Karpas-422 (cell line): ENCODE measurements at regions not wholly inside any gene's neighbourhood (a gene's known extent, or its start where the extent isn't known, plus 50 kb on each side); places are given as distances from the start of the nearest gene placed in this dataset.

Experiments
- DNase-seq: peaks from one replicate; pipeline ENCODE4 v3.0.0-alpha.2; 2015
- H2AFZ ChIP-seq: fragments of 200-600 bp; sonication (generic); 2 replicates; pipeline ENCODE4 v1.6.1; 2014; ENCODE audit warnings: antibody characterized with exemption, low read length, mixed read lengths
- H3K27ac ChIP-seq: fragments of 200-600 bp; sonication (generic); 2 replicates; pipeline ENCODE4 v1.5.1; 2014; ENCODE audit warnings: mild to moderate bottlenecking, low read length, moderate library complexity
- H3K27me3 ChIP-seq: fragments of 200-600 bp; sonication (generic); 2 replicates; pipeline ENCODE4 v1.6.1; 2014; ENCODE audit warnings: low read length, mixed read lengths
- H3K36me3 ChIP-seq: fragments of 200-600 bp; sonication (generic); 2 replicates; pipeline ENCODE4 v1.6.1; 2014; ENCODE audit warnings: low read length, mixed read lengths; ENCODE audit not compliant: insufficient read depth
- H3K4me1 ChIP-seq: fragments of 200-600 bp; sonication (generic); 2 replicates; pipeline ENCODE4 v1.6.1; 2014; ENCODE audit warnings: mild to moderate bottlenecking, low read length, mixed read lengths
- H3K4me2 ChIP-seq: fragments of 200-600 bp; sonication (generic); 2 replicates; pipeline ENCODE4 v1.6.1; 2014; ENCODE audit warnings: low read length, low read depth, mild to moderate bottlenecking; ENCODE audit not compliant: poor library complexity, severe bottlenecking
- H3K4me3 ChIP-seq: fragments of 200-600 bp; sonication (generic); 2 replicates; pipeline ENCODE4 v1.5.1; 2014; ENCODE audit warnings: mild to moderate bottlenecking, antibody characterized with exemption, low read length, mixed read lengths
- H3K79me2 ChIP-seq: fragments of 200-600 bp; sonication (generic); 2 replicates; pipeline ENCODE4 v1.6.1; 2014; ENCODE audit warnings: mild to moderate bottlenecking, low read length, mixed read lengths
- H3K9ac ChIP-seq: fragments of 200-600 bp; sonication (generic); 2 replicates; pipeline ENCODE4 v1.6.0; 2014; ENCODE audit warnings: low read length
- H3K9me2 ChIP-seq: fragments of 200-600 bp; sonication (generic), shearing (Covaris generic); replicated peaks from 2 replicates; pipeline ENCODE4 v1.6.0; 2014; ENCODE audit warnings: mild to moderate bottlenecking, low read length, moderate library complexity; ENCODE audit not compliant: insufficient read depth
- H3K9me3 ChIP-seq: fragments of 300-700, 200-600 bp; sonication (generic); 2 replicates; pipeline ENCODE4 v1.6.1; 2014; ENCODE audit warnings: low read length, mixed read lengths
- H4K20me1 ChIP-seq: fragments of 200-600 bp; sonication (generic); 2 replicates; pipeline ENCODE4 v1.6.1; 2014; ENCODE audit warnings: mild to moderate bottlenecking, antibody characterized with exemption, low read length, low read depth; ENCODE audit not compliant: insufficient read depth

- Histone ChIP-seq H3K4me3 (no peak overlapping the region), H3K27ac (no peak overlapping the region), H2AFZ (no peak overlapping the region), H3K4me2 (no peak overlapping the region), H3K9me3 (no peaks in the 10 kb centered on the region), H3K4me1 (peaks cover 32% of the 10 kb centered on the region), H3K79me2 (no peaks in the 10 kb centered on the region), H3K9ac (no peak overlapping the region), H4K20me1 (no peaks in the 10 kb centered on the region), H3K36me3 (no peaks in the 10 kb centered on the region), H3K9me2 (no peaks in the 10 kb centered on the region), H3K27me3 (no peaks in the 10 kb centered on the region)
- no peak for DNase-seq
These were observed 148.6 kb downstream of the NXPE2 start for GRCh38 chr11:114826910-114827442.

GRCh38 chr11:114827736-114828135 lies 149.4 kb downstream of the NXPE2 start:
- no peak for DNase-seq
- no peaks in the 10 kb centered on the region for H3K9me3 ChIP-seq
- H2AFZ ChIP-seq, result no peak overlapping the region
- H3K4me3 ChIP-seq, result no peak overlapping the region
- H4K20me1 ChIP-seq, result no peaks in the 10 kb centered on the region
- H3K79me2 ChIP-seq, result no peaks in the 10 kb centered on the region
- H3K27me3 ChIP-seq, result no peaks in the 10 kb centered on the region
- H3K27ac ChIP-seq, result no peak overlapping the region
- H3K4me2 ChIP-seq, result no peak overlapping the region
- peaks cover 40% of the 10 kb centered on the region for H3K4me1 ChIP-seq
- H3K9me2 ChIP-seq, result no peaks in the 10 kb centered on the region
- H3K9ac ChIP-seq, result no peak overlapping the region
- H3K36me3 ChIP-seq, result no peaks in the 10 kb centered on the region

- Histone ChIP-seq H3K27ac (no peak overlapping the region), H3K36me3 (no peaks in the 10 kb centered on the region), H3K9me3 (no peaks in the 10 kb centered on the region), H2AFZ (no peak overlapping the region), H4K20me1 (no peaks in the 10 kb centered on the region), H3K4me1 (peaks cover 20% of the 10 kb centered on the region), H3K9ac (no peak overlapping the region), H3K9me2 (no peaks in the 10 kb centered on the region), H3K27me3 (no peaks in the 10 kb centered on the region), H3K4me3 (no peak overlapping the region), H3K4me2 (no peak overlapping the region), H3K79me2 (no peaks in the 10 kb centered on the region)
- DNase-seq, result no peak
These were observed 154.3 kb downstream of the NXPE2 start for GRCh38 chr11:114832532-114833125.

GRCh38 chr11:114836161-114836560 lies 157.8 kb downstream of the NXPE2 start:
- Histone ChIP-seq H3K36me3 (no peaks in the 10 kb centered on the region), H3K9ac (no peak overlapping the region), H3K4me2 (no peak overlapping the region), H3K79me2 (no peaks in the 10 kb centered on the region), H3K4me3 (no peak overlapping the region), H3K4me1 (peaks cover 14% of the 10 kb centered on the region), H4K20me1 (no peaks in the 10 kb centered on the region), H2AFZ (no peak overlapping the region), H3K9me2 (no peaks in the 10 kb centered on the region), H3K27ac (no peak overlapping the region), H3K27me3 (no peaks in the 10 kb centered on the region), H3K9me3 (no peaks in the 10 kb centered on the region)
- no peak for DNase-seq

- DNase-seq, result no peak
- Histone ChIP-seq H3K4me1 (peaks cover 33% of the 10 kb centered on the region), H3K79me2 (no peaks in the 10 kb centered on the region), H4K20me1 (no peaks in the 10 kb centered on the region), H3K4me2 (no peak overlapping the region), H3K9me3 (no peaks in the 10 kb centered on the region), H3K9me2 (no peaks in the 10 kb centered on the region), H2AFZ (no peak overlapping the region), H3K36me3 (no peaks in the 10 kb centered on the region), H3K4me3 (no peak overlapping the region), H3K27ac (no peak overlapping the region), H3K9ac (no peak overlapping the region), H3K27me3 (no peaks in the 10 kb centered on the region)
These were observed 166.6 kb downstream of the NXPE2 start for GRCh38 chr11:114844896-114845295.

GRCh38 chr11:114845766-114846415 lies 167.6 kb downstream of the NXPE2 start:
- peak overlapping the region; percentile 12; the same call in 1 of the 2 replicates for H3K9ac ChIP-seq
- H4K20me1 ChIP-seq, result no peaks in the 10 kb centered on the region
- H3K27me3 ChIP-seq, result no peaks in the 10 kb centered on the region
- no peaks in the 10 kb centered on the region for H3K79me2 ChIP-seq
- no peaks in the 10 kb centered on the region for H3K36me3 ChIP-seq
- H3K4me1 ChIP-seq, result peaks cover 33% of the 10 kb centered on the region
- DNase-seq, result no peak
- H3K27ac ChIP-seq, result peak overlapping the region; percentile 83
- H3K4me2 ChIP-seq, result peak overlapping the region; percentile 45
- H3K9me2 ChIP-seq, result no peaks in the 10 kb centered on the region
- no peak overlapping the region for H2AFZ ChIP-seq
- H3K9me3 ChIP-seq, result no peaks in the 10 kb centered on the region
- H3K4me3 ChIP-seq, result no peak overlapping the region

GRCh38 chr11:114846416-114846791 lies 168.1 kb downstream of the NXPE2 start:
- H3K9me3 ChIP-seq, result no peaks in the 10 kb centered on the region
- no peaks in the 10 kb centered on the region for H4K20me1 ChIP-seq
- H2AFZ ChIP-seq, result no peak overlapping the region
- no peaks in the 10 kb centered on the region for H3K9me2 ChIP-seq
- H3K4me2 ChIP-seq, result peak overlapping the region; percentile 45
- H3K79me2 ChIP-seq, result no peaks in the 10 kb centered on the region
- peak overlapping the region; percentile 48 for H3K9ac ChIP-seq
- peak; percentile 79 for DNase-seq
- H3K27me3 ChIP-seq, result no peaks in the 10 kb centered on the region
- peaks cover 33% of the 10 kb centered on the region for H3K4me1 ChIP-seq
- peak overlapping the region; percentile 83 for H3K27ac ChIP-seq
- no peaks in the 10 kb centered on the region for H3K36me3 ChIP-seq
- no peak overlapping the region for H3K4me3 ChIP-seq

- no peaks in the 10 kb centered on the region for H3K27me3 ChIP-seq
- H3K4me1 ChIP-seq, result peaks cover 33% of the 10 kb centered on the region
- H4K20me1 ChIP-seq, result no peaks in the 10 kb centered on the region
- peak overlapping the region; percentile 48 for H3K9ac ChIP-seq
- H3K27ac ChIP-seq, result peak overlapping the region; percentile 83
- H3K4me3 ChIP-seq, result no peak overlapping the region
- H3K9me3 ChIP-seq, result no peaks in the 10 kb centered on the region
- peak; percentile 71 for DNase-seq
- peak overlapping the region; percentile 45 for H3K4me2 ChIP-seq
- peak overlapping the region; percentile 43; the same call in 1 of the 2 replicates for H2AFZ ChIP-seq
- H3K36me3 ChIP-seq, result no peaks in the 10 kb centered on the region
- no peaks in the 10 kb centered on the region for H3K9me2 ChIP-seq
- no peaks in the 10 kb centered on the region for H3K79me2 ChIP-seq
These were observed 169.1 kb downstream of the NXPE2 start for GRCh38 chr11:114847306-114847975.
